Neural progenitor cell (in vitro differentiated cells): ENCODE measurements at regions not wholly inside any gene's neighbourhood (a gene's known extent, or its start where the extent isn't known, plus 50 kb on each side); places are given as distances from the start of the nearest gene placed in this dataset.

ENCODE experiments used
- EZH2phosphoT487 ChIP-seq: fragments of 200-600 bp; sonication (generic); IDR thresholded peaks from 2 replicates; pipeline ENCODE4 v1.6.1; 2017; ENCODE audit warnings: antibody characterized with exemption
- TF ChIP-seq, protein P1 (sequence below): fragments of 200-600 bp; sonication (generic); IDR thresholded peaks from 2 replicates; pipeline ENCODE4 v1.5.1; 2017; ENCODE audit warnings: antibody characterized with exemption, mild to moderate bottlenecking

DNA sequence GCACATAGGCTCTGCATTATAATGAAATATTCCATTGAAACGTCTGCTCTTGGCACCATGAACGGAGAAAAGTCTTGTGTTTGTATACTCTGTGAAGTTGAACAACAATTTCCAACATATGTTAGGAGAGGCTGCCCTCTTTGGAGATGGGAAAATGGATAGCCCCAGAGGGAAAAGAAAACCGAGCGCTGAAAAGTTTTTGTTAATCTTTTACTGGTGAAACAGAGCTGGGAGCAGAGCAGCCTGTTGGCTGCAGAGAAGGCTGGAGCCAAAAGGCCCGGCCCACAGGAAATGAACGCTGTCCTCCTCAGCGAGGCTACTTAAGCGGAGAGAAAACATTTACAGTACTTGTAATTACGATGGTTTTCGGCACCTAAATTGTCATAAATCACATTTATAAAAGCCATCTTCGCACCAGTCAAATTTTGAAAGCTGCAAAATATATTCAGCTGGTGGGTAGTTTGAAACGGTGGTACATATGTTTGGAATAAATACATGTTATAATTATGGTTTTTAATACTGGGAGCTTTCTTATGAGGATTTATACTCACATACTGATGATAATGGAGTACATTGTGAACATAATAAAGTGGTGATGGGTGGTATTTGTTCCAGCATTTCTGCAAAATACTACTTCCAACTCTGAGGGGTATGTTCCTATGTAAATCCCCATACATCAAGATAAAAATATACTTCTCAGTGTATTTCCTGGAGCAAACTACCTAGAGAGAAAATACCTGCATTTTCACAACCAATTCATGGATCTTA lies 129.6 kb upstream of the CNTLN start:
- TF ChIP-seq, protein P1, sequence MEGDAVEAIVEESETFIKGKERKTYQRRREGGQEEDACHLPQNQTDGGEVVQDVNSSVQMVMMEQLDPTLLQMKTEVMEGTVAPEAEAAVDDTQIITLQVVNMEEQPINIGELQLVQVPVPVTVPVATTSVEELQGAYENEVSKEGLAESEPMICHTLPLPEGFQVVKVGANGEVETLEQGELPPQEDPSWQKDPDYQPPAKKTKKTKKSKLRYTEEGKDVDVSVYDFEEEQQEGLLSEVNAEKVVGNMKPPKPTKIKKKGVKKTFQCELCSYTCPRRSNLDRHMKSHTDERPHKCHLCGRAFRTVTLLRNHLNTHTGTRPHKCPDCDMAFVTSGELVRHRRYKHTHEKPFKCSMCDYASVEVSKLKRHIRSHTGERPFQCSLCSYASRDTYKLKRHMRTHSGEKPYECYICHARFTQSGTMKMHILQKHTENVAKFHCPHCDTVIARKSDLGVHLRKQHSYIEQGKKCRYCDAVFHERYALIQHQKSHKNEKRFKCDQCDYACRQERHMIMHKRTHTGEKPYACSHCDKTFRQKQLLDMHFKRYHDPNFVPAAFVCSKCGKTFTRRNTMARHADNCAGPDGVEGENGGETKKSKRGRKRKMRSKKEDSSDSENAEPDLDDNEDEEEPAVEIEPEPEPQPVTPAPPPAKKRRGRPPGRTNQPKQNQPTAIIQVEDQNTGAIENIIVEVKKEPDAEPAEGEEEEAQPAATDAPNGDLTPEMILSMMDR: no peak
- no peak for TF ChIP-seq EZH2phosphoT487
